ENCODE measurements at regions not wholly inside any gene's neighbourhood (a gene's known extent, or its start where the extent isn't known, plus 50 kb on each side); places are given as distances from the start of the nearest gene placed in this dataset.
"Not testable (repeated sequence)": the region's sequence is repeated elsewhere in the genome, so short reads cannot be mapped to it uniquely, and the experiment has no call there.

DNA sequence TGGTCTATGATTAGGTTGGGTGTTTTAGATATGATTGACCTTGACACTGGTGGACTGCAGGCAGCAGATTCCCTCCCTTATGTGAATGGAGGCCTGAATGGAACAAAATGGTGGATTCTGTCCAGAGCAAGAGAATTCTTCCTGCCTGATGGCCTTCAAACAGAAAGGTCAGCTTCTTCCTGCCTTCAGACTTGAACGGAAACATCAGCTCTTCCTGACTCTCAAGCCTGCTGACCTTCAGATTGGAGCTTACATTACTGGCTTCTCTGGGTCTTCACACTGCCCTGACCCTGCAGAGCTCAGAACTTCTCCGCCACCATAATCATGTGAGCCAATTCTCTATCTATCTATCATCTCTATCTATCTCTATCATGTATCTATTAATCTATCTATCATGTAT lies 111.6 kb downstream of the RAMP3 start:
- Histone ChIP-seq H3F3A (ENCODE audit: low read depth) (no peaks in the 10 kb centered on the region), H3K79me2 (ENCODE audit: insufficient read depth, low read length) (no peaks in the 10 kb centered on the region), H3K4me2 (ENCODE audit: low read depth, low read length, poor library complexity, severe bottlenecking) (no peak overlapping the region), H3K9me3 (ENCODE audit: insufficient read depth, low read depth, low read length) (no peaks in the 10 kb centered on the region; the same call in 1 of the 2 replicates), H3K36me3 (ENCODE audit: insufficient read depth, low read length) (no peaks in the 10 kb centered on the region), H3K4me1 (ENCODE audit: insufficient read depth, low read length, poor library complexity, severe bottlenecking) (no peaks in the 10 kb centered on the region), H3K9me2 (replicated peaks; ENCODE audit: low read depth, low read length) (no peaks in the 10 kb centered on the region), H3K27me3 (ENCODE audit: insufficient read depth, low read length, poor library complexity, severe bottlenecking) (no peaks in the 10 kb centered on the region), H4K20me1 (ENCODE audit: insufficient read depth, low read length, poor library complexity, severe bottlenecking) (no peaks in the 10 kb centered on the region), H3K4me3 (ENCODE audit: low read length, poor library complexity, severe bottlenecking) (no peak overlapping the region), H3K9ac (ENCODE audit: low read depth, low read length, poor library complexity, severe bottlenecking) (no peak overlapping the region), H2AFZ (ENCODE audit: low read length) (no peak overlapping the region)
- TF ChIP-seq, protein P1, sequence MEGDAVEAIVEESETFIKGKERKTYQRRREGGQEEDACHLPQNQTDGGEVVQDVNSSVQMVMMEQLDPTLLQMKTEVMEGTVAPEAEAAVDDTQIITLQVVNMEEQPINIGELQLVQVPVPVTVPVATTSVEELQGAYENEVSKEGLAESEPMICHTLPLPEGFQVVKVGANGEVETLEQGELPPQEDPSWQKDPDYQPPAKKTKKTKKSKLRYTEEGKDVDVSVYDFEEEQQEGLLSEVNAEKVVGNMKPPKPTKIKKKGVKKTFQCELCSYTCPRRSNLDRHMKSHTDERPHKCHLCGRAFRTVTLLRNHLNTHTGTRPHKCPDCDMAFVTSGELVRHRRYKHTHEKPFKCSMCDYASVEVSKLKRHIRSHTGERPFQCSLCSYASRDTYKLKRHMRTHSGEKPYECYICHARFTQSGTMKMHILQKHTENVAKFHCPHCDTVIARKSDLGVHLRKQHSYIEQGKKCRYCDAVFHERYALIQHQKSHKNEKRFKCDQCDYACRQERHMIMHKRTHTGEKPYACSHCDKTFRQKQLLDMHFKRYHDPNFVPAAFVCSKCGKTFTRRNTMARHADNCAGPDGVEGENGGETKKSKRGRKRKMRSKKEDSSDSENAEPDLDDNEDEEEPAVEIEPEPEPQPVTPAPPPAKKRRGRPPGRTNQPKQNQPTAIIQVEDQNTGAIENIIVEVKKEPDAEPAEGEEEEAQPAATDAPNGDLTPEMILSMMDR (conservative IDR thresholded peaks at IDR 0.05; ENCODE audit: low read length), result no peak
- TF ChIP-seq EZH2phosphoT487 (IDR thresholded peaks at IDR 0.05; ENCODE audit: borderline replicate concordance), result no peak

DNA sequence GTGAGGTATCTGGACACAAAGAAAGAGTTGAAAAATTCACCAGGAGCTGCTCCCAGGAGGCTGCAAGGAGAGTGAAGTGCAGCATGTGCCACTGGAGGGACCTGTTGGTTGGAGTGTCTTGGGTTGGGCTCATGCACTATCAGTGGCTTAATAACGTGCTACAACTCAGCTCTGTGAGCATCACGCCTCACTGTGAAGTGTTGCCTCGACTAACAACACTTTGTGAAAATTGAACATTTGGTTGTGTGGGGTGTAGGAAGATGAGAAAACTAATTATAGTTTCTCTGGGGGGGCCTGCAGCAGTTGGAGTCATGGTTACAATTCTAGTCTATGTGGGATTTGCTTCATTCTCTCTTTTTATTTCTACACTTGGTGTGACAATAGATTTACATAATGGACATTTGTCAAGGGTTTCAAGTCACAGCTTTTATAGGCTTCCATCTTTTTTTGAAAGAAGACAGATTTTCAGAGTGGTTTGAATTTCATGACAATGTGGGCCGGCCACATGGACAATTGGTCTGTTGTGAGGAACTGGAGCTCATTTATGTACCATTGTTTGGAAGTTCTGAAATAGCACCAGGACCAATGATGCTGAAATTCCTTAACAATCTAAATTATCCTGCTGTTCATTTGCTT lies 121.3 kb downstream of the RAMP3 start:
- Histone ChIP-seq H3K9me2 (replicated peaks; ENCODE audit: low read depth, low read length) (no peaks in the 10 kb centered on the region), H3K27me3 (ENCODE audit: insufficient read depth, low read length, poor library complexity, severe bottlenecking) (no peaks in the 10 kb centered on the region)

DNA sequence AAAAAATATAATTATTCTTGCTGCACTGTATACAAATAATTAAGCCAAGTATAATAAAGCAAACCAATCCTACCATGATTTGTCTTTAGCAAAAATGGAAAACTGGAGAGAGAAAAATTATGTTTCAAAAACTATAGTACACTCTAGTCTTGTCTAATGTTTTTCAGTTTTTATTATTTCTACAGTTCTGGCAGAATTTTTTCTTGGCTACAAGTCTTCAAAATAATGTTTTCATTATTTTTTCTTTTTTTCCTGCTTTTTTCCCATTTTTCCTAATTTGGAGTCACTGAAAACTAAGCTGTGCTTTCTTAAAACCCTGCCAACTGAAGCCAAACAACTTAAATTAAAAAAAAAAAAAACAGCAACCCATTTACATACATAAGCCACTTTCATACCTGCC lies 132.0 kb downstream of the RAMP3 start:
- not testable (repeated sequence) for H3K79me2 ChIP-seq (ENCODE audit: insufficient read depth, low read length); H3K36me3 ChIP-seq (ENCODE audit: insufficient read depth, low read length); H2AFZ ChIP-seq (ENCODE audit: low read length); H3K4me2 ChIP-seq (ENCODE audit: low read depth, low read length, poor library complexity, severe bottlenecking); H3K9me2 ChIP-seq (replicated peaks; ENCODE audit: low read depth, low read length); H4K20me1 ChIP-seq (ENCODE audit: insufficient read depth, low read length, poor library complexity, severe bottlenecking); H3K4me3 ChIP-seq (ENCODE audit: low read length, poor library complexity, severe bottlenecking); H3K4me1 ChIP-seq (ENCODE audit: insufficient read depth, low read length, poor library complexity, severe bottlenecking); H3K9ac ChIP-seq (ENCODE audit: low read depth, low read length, poor library complexity, severe bottlenecking); H3F3A ChIP-seq (ENCODE audit: low read depth); H3K27me3 ChIP-seq (ENCODE audit: insufficient read depth, low read length, poor library complexity, severe bottlenecking); H3K9me3 ChIP-seq (ENCODE audit: insufficient read depth, low read depth, low read length)

More for the DNA sequence above, 121.3 kb downstream of the RAMP3 start:
- Histone ChIP-seq H4K20me1 (ENCODE audit: insufficient read depth, low read length, poor library complexity, severe bottlenecking) (no peaks in the 10 kb centered on the region), H3K9ac (ENCODE audit: low read depth, low read length, poor library complexity, severe bottlenecking) (no peak overlapping the region), H2AFZ (ENCODE audit: low read length) (no peak overlapping the region), H3K79me2 (ENCODE audit: insufficient read depth, low read length) (no peaks in the 10 kb centered on the region), H3F3A (ENCODE audit: low read depth) (no peaks in the 10 kb centered on the region), H3K9me3 (ENCODE audit: insufficient read depth, low read depth, low read length) (no peaks in the 10 kb centered on the region), H3K4me1 (ENCODE audit: insufficient read depth, low read length, poor library complexity, severe bottlenecking) (no peaks in the 10 kb centered on the region), H3K4me2 (ENCODE audit: low read depth, low read length, poor library complexity, severe bottlenecking) (no peak overlapping the region), H3K4me3 (ENCODE audit: low read length, poor library complexity, severe bottlenecking) (no peak overlapping the region), H3K36me3 (ENCODE audit: insufficient read depth, low read length) (no peaks in the 10 kb centered on the region)
- TF ChIP-seq, protein P1 (conservative IDR thresholded peaks at IDR 0.05; ENCODE audit: low read length), result no peak
- TF ChIP-seq EZH2phosphoT487 (IDR thresholded peaks at IDR 0.05; ENCODE audit: borderline replicate concordance), result no peak

DNA sequence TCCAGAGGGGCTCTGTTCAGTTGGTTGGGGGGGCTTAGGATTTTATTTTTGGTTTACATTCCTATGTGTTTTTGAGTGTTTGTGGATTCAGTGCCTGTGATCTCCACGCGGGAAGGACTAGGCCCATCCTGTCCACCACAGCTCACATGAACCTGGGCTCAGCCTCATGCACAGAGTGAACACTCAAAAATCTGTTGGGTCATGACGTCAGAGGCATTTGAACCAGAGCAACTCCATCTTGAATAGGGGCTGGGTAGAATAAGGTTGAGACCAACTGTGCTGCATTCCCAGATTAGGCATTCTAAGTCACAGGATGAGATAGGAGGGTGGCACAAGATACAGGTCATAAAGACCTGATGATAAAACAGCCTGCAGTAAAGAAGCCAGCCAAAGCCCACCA lies 133.3 kb downstream of the RAMP3 start:
- H3F3A ChIP-seq (ENCODE audit: low read depth), result no peaks in the 10 kb centered on the region
- no peaks in the 10 kb centered on the region for H3K4me1 ChIP-seq (ENCODE audit: insufficient read depth, low read length, poor library complexity, severe bottlenecking)
- TF ChIP-seq, protein P1 (conservative IDR thresholded peaks at IDR 0.05; ENCODE audit: low read length), result no peak
- TF ChIP-seq EZH2phosphoT487 (IDR thresholded peaks at IDR 0.05; ENCODE audit: borderline replicate concordance), result no peak
- no peaks in the 10 kb centered on the region for H3K9me2 ChIP-seq (replicated peaks; ENCODE audit: low read depth, low read length)
- peaks cover 3% of the 10 kb centered on the region; the same call in 1 of the 2 replicates for H3K9me3 ChIP-seq (ENCODE audit: insufficient read depth, low read depth, low read length)
- H3K4me3 ChIP-seq (ENCODE audit: low read length, poor library complexity, severe bottlenecking), result no peak overlapping the region
- no peak overlapping the region for H3K4me2 ChIP-seq (ENCODE audit: low read depth, low read length, poor library complexity, severe bottlenecking)
- no peaks in the 10 kb centered on the region for H4K20me1 ChIP-seq (ENCODE audit: insufficient read depth, low read length, poor library complexity, severe bottlenecking)
- no peak overlapping the region for H2AFZ ChIP-seq (ENCODE audit: low read length)
- H3K9ac ChIP-seq (ENCODE audit: low read depth, low read length, poor library complexity, severe bottlenecking), result no peak overlapping the region
- H3K27me3 ChIP-seq (ENCODE audit: insufficient read depth, low read length, poor library complexity, severe bottlenecking), result no peaks in the 10 kb centered on the region
- no peaks in the 10 kb centered on the region for H3K79me2 ChIP-seq (ENCODE audit: insufficient read depth, low read length)
- H3K36me3 ChIP-seq (ENCODE audit: insufficient read depth, low read length), result no peaks in the 10 kb centered on the region
